ENCODE measurements at regions not wholly inside any gene's neighbourhood (a gene's known extent, or its start where the extent isn't known, plus 50 kb on each side); places are given as distances from the start of the nearest gene placed in this dataset.

DNA sequence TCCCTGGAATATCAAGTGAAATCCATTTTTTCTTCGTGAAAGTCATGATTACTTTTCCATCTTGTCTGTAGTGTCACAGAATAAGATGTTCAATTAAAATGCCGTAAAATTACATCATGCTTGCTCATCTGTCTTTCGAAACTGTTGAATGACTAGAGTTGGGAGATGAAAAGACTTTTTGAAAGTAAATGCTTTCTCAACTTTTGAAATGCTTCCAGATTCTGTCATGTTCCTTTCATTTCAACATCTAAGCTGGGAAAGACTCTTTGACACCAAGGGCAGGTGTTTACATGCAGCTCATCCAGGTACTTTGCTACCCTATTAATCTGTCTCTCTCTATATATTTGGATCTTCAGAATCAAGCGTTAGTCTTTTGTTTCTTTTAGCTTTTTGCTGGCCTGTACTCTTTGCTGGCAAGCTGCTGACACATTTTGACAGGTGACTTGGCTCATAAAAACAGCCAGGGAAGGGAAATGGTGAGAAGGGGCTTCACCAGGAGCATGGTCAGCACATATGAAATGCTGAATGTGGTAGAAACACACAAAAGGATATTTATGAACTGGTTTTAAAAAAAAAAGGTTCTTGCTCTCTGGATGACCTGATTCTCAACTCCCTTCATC, 77.0 kb upstream of the METAP2 start:
- no peak for DNase-seq

DNA sequence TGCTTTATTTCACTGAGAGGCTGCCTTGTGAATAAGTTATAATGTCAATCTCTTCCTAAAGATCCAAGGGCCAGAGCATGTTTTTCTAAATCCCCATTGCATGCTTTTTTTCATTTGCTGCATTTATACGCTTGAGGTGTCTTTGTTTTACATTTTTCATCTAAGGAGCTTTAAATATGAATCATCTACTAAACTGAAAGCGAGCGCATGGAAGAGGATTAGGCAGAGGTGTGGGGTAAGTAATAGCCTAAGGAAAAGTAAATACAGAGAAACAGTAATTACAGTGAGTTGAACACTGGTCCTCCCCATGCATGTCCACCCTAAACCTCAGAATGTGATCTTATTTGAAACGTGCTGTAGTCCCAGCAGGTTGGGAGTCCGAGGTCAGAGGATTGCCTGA, 76.4 kb upstream of the METAP2 start:
- DNase-seq, result no peak
- H3K4me1 Mint-ChIP-seq, result no peaks in the 10 kb centered on the region
- H3K9me3 ChIP-seq (ENCODE audit: low read length), result no peaks in the 10 kb centered on the region
- no peak overlapping the region for H3K27ac Mint-ChIP-seq
- POLR2A ChIA-PET, result no interaction called here
- H3K27me3 ChIP-seq (ENCODE audit: insufficient read depth, low read length, poor library complexity, severe bottlenecking), result no peaks in the 10 kb centered on the region
- peaks cover 0 to 13% (median 4%) of the 10 kb centered on the region in 5 donors for H3K9me3 Mint-ChIP-seq
- no peak overlapping the region for H3K4me3 ChIP-seq (ENCODE audit: low read length)
- H3K27me3 Mint-ChIP-seq, result peaks cover 13 to 67% of the 10 kb centered on the region in 2 donors
- no peaks in the 10 kb centered on the region for H3K4me1 ChIP-seq (ENCODE audit: insufficient read depth, low read length)
- H3K27ac ChIP-seq (ENCODE audit: low read depth, low read length), result no peak overlapping the region
- H3K36me3 ChIP-seq (ENCODE audit: insufficient read depth, low read length), result no peaks in the 10 kb centered on the region
- no peak overlapping the region for H3K4me3 Mint-ChIP-seq
- CTCF ChIA-PET, result no interaction called here
- H3K36me3 Mint-ChIP-seq, result no peaks in the 10 kb centered on the region

More for the DNA sequence above, 77.0 kb upstream of the METAP2 start:
- Mint-ChIP-seq H3K4me3 (no peak overlapping the region), H3K36me3 (no peaks in the 10 kb centered on the region), H3K27ac (no peak overlapping the region), H3K4me1 (no peaks in the 10 kb centered on the region), H3K9me3 (peaks cover 0 to 13% (median 4%) of the 10 kb centered on the region in 5 donors), H3K27me3 (peaks cover 13 to 61% of the 10 kb centered on the region in 2 donors)
- H3K27me3 ChIP-seq (ENCODE audit: insufficient read depth, low read length, poor library complexity, severe bottlenecking), result no peaks in the 10 kb centered on the region
- POLR2A ChIA-PET, result no interaction called here
- no peaks in the 10 kb centered on the region for H3K36me3 ChIP-seq (ENCODE audit: insufficient read depth, low read length)
- CTCF ChIA-PET, result no interaction called here
- H3K9me3 ChIP-seq (ENCODE audit: low read length), result no peaks in the 10 kb centered on the region
- no peak overlapping the region for H3K4me3 ChIP-seq (ENCODE audit: low read length)
- H3K4me1 ChIP-seq (ENCODE audit: insufficient read depth, low read length), result no peaks in the 10 kb centered on the region
- H3K27ac ChIP-seq (ENCODE audit: low read depth, low read length), result no peak overlapping the region

DNA sequence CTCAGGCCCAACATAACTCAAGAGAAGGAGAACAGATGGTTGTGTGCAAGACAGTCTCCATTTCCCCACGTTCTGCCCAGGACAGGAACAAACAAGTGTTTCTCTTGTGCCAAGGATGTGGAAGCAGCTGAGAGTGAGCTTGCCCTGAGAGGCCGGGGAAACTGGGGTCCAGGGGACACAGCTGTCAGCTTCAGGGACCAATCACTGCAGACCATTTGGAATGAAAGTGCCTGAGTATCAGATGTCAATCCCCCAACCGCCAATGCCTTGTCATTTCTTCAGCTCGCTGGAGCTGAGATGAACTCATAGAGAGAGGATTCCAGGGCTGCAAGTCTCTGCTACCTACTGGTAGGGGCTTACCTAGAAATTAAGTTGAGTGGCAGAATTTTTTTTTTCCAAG, 71.9 kb upstream of the METAP2 start:
- no peak overlapping the region for H3K27ac ChIP-seq (ENCODE audit: low read depth, low read length)
- H3K9me3 Mint-ChIP-seq, result no peaks in the 10 kb centered on the region
- no peak for DNase-seq
- H3K36me3 ChIP-seq (ENCODE audit: insufficient read depth, low read length), result no peaks in the 10 kb centered on the region
- ChIA-PET POLR2A (no interaction called here), CTCF (no interaction called here)
- H3K36me3 Mint-ChIP-seq, result no peaks in the 10 kb centered on the region
- H3K9me3 ChIP-seq (ENCODE audit: low read length), result no peaks in the 10 kb centered on the region
- peaks cover 6 to 47% of the 10 kb centered on the region in 2 donors for H3K27me3 Mint-ChIP-seq
- H3K27ac Mint-ChIP-seq, result no peak overlapping the region
- no peaks in the 10 kb centered on the region for H3K4me1 Mint-ChIP-seq
- H3K4me3 Mint-ChIP-seq, result no peak overlapping the region
- no peaks in the 10 kb centered on the region for H3K4me1 ChIP-seq (ENCODE audit: insufficient read depth, low read length)
- H3K4me3 ChIP-seq (ENCODE audit: low read length), result no peak overlapping the region
- no peaks in the 10 kb centered on the region for H3K27me3 ChIP-seq (ENCODE audit: insufficient read depth, low read length, poor library complexity, severe bottlenecking)

DNA sequence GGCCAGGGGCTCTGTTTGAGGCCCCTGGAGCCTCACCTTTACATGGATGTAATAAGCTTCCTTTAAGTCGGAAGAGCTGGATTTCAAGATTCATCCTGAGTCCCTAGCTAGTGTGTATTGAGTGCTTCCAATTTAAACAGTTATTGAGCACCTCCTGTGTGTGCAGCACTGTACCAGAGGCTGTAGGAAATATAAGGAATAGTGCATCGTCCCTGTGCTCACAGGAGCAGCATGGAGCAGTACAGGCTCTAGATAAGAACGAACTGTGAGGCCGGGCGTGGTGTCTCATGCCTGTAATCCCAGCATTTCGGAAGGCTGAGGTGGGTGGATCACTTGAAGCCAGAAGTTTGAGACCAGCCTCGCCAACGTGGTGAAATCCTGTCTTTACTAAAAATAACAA, 65.8 kb upstream of the METAP2 start:
- no peaks in the 10 kb centered on the region for H3K9me3 Mint-ChIP-seq

DNA sequence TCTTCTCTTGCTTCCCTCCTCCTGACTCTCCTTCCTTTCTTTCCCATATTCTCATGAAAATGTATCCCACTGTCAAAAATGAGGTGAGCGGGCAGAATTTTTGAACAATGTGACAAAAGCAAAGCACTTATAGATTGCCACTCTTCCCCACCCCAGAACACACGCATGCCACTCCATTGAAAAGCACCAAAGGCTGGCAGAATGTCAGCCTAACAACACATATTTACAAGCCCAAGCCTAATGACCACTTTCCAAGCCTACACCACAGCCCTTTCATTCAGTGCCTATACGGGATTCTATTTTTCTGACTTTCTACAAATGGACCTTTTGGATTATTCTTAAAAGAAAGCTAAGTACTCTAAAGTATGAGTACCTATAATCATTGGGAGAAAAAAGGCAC, 62.9 kb upstream of the METAP2 start:
- Mint-ChIP-seq H3K27ac (peak overlapping the region in 1 of 8 donors; percentile 77), H3K4me1 (no peaks in the 10 kb centered on the region), H3K36me3 (no peaks in the 10 kb centered on the region), H3K4me3 (no peak overlapping the region), H3K9me3 (no peaks in the 10 kb centered on the region), H3K27me3 (peaks cover 0 to 14% of the 10 kb centered on the region in 2 donors)
- no peaks in the 10 kb centered on the region for H3K9me3 ChIP-seq (ENCODE audit: low read length)
- no peak overlapping the region for H3K4me3 ChIP-seq (ENCODE audit: low read length)
- CTCF ChIA-PET, result no interaction called here
- H3K27me3 ChIP-seq (ENCODE audit: insufficient read depth, low read length, poor library complexity, severe bottlenecking), result no peaks in the 10 kb centered on the region
- H3K36me3 ChIP-seq (ENCODE audit: insufficient read depth, low read length), result no peaks in the 10 kb centered on the region
- no peak overlapping the region for H3K27ac ChIP-seq (ENCODE audit: low read depth, low read length)
- POLR2A ChIA-PET, result no interaction called here
- no peaks in the 10 kb centered on the region for H3K4me1 ChIP-seq (ENCODE audit: insufficient read depth, low read length)
- DNase-seq, result no peak

More for the DNA sequence above, 65.8 kb upstream of the METAP2 start:
- H3K4me1 ChIP-seq (ENCODE audit: insufficient read depth, low read length), result no peaks in the 10 kb centered on the region
- Mint-ChIP-seq H3K4me1 (no peaks in the 10 kb centered on the region), H3K27me3 (peaks cover 0 to 18% of the 10 kb centered on the region in 2 donors), H3K36me3 (no peaks in the 10 kb centered on the region), H3K27ac (no peak overlapping the region), H3K4me3 (no peak overlapping the region)
- H3K27me3 ChIP-seq (ENCODE audit: insufficient read depth, low read length, poor library complexity, severe bottlenecking), result no peaks in the 10 kb centered on the region
- no peak overlapping the region for H3K4me3 ChIP-seq (ENCODE audit: low read length)
- ChIA-PET POLR2A (no interaction called here), CTCF (no interaction called here)
- H3K36me3 ChIP-seq (ENCODE audit: insufficient read depth, low read length), result no peaks in the 10 kb centered on the region
- DNase-seq, result no peak
- H3K27ac ChIP-seq (ENCODE audit: low read depth, low read length), result no peak overlapping the region
- no peaks in the 10 kb centered on the region for H3K9me3 ChIP-seq (ENCODE audit: low read length)

DNA sequence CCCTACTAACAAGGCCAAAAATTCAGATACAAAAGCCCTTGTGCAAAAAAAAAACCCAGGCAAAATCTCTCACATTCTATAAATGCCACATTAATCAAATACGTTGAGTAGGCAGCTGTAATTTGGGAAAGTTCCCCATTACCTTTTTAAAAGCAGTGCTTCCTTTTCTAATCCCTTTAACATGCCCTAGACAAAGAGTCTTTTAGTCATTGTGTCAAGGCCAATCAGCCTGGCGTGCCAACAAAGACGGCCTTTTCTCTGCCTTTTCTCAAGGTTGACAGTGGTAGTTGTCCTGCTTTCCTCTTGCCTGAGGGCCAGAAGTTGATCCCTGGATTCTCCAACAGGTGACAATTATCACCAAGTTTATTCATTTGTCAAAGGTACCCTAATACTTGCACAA, 62.5 kb upstream of the METAP2 start:
- no peak overlapping the region for H3K27ac Mint-ChIP-seq
- no peaks in the 10 kb centered on the region for H3K27me3 ChIP-seq (ENCODE audit: insufficient read depth, low read length, poor library complexity, severe bottlenecking)
- H3K4me1 Mint-ChIP-seq, result no peaks in the 10 kb centered on the region
- ChIA-PET CTCF (no interaction called here), POLR2A (no interaction called here)
- H3K27ac ChIP-seq (ENCODE audit: low read depth, low read length), result no peak overlapping the region
- H3K4me1 ChIP-seq (ENCODE audit: insufficient read depth, low read length), result no peaks in the 10 kb centered on the region
- H3K4me3 Mint-ChIP-seq, result no peak overlapping the region
- H3K4me3 ChIP-seq (ENCODE audit: low read length), result no peak overlapping the region
- H3K36me3 Mint-ChIP-seq, result no peaks in the 10 kb centered on the region
- no peaks in the 10 kb centered on the region for H3K36me3 ChIP-seq (ENCODE audit: insufficient read depth, low read length)
- peaks cover 0 to 16% of the 10 kb centered on the region in 2 donors for H3K27me3 Mint-ChIP-seq
- H3K9me3 ChIP-seq (ENCODE audit: low read length), result no peaks in the 10 kb centered on the region
- no peaks in the 10 kb centered on the region for H3K9me3 Mint-ChIP-seq
- DNase-seq, result no peak

DNA sequence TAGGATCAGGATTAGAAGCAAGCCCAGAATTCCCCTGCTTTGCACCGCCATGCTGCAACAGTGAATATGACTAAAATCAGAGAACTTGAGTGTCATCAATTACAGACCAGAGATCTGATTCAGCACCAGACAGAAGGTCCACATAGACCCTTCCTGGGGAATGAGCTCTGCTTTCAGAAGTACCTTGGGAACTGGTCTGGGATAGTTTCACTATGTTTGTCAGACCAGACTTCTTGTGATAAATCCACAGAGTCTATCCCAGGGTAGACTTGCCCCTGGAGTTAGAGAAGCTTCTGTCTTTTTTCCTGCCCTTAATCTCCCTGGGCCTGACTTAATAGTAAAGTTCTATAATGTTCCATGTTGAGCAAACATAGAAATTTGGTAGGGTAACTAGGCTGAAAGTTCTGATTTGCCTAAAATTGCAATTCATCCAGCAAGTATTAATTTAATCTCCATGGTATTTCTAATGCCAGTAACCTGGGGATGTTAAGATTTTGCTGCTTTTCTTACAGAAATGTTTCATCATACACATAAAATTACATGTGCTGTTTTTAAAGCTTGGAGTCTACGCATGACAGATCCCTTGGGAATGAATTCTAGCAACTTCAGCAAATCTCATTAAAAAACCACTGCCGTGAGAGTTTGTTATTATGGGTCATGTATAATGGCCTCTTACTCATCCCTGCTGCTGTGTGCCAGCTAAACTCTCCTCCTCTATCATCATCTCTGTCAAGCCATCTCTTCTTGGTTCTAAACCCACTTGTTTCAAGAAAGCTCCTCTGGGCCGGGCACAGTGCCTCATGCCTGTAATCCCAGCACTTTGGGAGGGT, 61.3 kb upstream of the METAP2 start:
- H3K36me3 ChIP-seq (ENCODE audit: insufficient read depth, low read length), result no peaks in the 10 kb centered on the region
- no peaks in the 10 kb centered on the region for H3K9me3 ChIP-seq (ENCODE audit: low read length)
- no peak for DNase-seq
- Mint-ChIP-seq H3K4me3 (no peak overlapping the region), H3K9me3 (no peaks in the 10 kb centered on the region), H3K27ac (no peak overlapping the region), H3K27me3 (peaks cover 0 to 18% of the 10 kb centered on the region in 2 donors), H3K36me3 (no peaks in the 10 kb centered on the region), H3K4me1 (no peaks in the 10 kb centered on the region)
- ChIA-PET POLR2A (interaction anchor here (0.6 kb wide), 1 partner anchor 196 kb away, joined by 7 read pairs; no protein-coding TSS in a partner anchor), CTCF (no interaction called here)
- no peak overlapping the region for H3K27ac ChIP-seq (ENCODE audit: low read depth, low read length)
- no peak overlapping the region for H3K4me3 ChIP-seq (ENCODE audit: low read length)
- H3K27me3 ChIP-seq (ENCODE audit: insufficient read depth, low read length, poor library complexity, severe bottlenecking), result no peaks in the 10 kb centered on the region
- H3K4me1 ChIP-seq (ENCODE audit: insufficient read depth, low read length), result no peaks in the 10 kb centered on the region

DNA sequence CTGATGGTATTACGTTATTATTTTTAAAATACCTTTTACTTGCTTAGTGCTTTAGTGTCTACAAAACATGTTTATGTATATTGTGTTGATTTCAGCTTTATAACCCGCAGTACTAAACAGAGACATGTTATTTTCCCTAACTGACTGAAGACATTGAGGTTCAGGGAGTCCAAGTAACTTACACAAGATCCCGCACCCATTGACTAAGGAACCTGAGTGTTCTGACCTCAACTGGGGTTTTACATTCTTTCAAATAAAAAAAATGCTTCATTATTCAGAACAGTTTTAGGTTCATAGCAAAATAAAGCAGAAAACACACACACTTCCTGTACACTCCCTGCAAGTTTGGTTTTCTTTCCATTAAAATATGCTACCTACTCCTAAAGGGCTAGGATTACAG, 60.4 kb upstream of the METAP2 start:
- H3K27ac ChIP-seq (ENCODE audit: low read depth, low read length), result no peak overlapping the region
- H3K4me3 ChIP-seq (ENCODE audit: low read length), result no peak overlapping the region
- no peaks in the 10 kb centered on the region for H3K9me3 ChIP-seq (ENCODE audit: low read length)
- Mint-ChIP-seq H3K27me3 (peaks cover 0 to 14% of the 10 kb centered on the region in 2 donors), H3K4me1 (no peaks in the 10 kb centered on the region), H3K27ac (no peak overlapping the region), H3K36me3 (no peaks in the 10 kb centered on the region), H3K4me3 (no peak overlapping the region), H3K9me3 (no peaks in the 10 kb centered on the region)
- ChIA-PET POLR2A (no interaction called here), CTCF (no interaction called here)
- no peak for DNase-seq
- H3K36me3 ChIP-seq (ENCODE audit: insufficient read depth, low read length), result no peaks in the 10 kb centered on the region
- H3K27me3 ChIP-seq (ENCODE audit: insufficient read depth, low read length, poor library complexity, severe bottlenecking), result no peaks in the 10 kb centered on the region
- H3K4me1 ChIP-seq (ENCODE audit: insufficient read depth, low read length), result no peaks in the 10 kb centered on the region
